ENCODE measurements at regions not wholly inside any gene's neighbourhood (a gene's known extent, or its start where the extent isn't known, plus 50 kb on each side); places are given as distances from the start of the nearest gene placed in this dataset.

DNA sequence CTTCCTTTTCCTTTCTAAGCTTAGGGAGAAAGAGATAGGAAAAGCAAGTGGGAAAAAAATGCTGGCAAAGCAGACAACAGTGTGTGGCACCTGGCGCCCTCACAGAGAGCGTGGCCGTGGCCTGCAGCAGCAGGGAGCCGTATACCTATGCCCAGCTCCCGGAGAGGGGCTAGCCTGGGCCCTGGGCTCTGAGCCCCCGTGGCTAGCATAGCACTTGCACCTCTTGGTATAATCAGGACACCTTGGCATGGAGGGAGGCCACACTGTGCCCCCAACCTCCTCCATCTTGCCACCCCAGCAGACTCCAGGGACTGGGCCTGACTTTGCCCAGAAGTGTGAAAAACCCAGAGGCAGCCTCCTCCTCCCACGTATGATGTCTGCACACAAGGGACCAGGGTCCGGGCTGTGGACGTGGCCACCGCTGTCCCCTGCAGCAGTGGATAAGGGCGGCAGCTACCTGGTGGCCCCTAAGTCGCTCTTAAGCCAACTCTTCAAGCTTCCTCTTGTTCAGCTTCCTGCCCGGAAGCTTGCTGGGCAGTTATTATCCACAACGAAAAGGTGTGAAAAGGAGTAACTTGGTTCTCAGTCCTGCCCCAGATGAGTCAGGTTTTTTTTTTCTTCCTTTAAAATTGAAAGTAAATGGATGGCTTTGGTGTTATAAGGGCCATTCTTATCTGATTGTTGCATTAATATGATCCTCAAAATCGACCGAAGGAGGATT, 249.1 kb upstream of the PITRM1 start:
- peak; percentile 32 for DNase-seq

DNA sequence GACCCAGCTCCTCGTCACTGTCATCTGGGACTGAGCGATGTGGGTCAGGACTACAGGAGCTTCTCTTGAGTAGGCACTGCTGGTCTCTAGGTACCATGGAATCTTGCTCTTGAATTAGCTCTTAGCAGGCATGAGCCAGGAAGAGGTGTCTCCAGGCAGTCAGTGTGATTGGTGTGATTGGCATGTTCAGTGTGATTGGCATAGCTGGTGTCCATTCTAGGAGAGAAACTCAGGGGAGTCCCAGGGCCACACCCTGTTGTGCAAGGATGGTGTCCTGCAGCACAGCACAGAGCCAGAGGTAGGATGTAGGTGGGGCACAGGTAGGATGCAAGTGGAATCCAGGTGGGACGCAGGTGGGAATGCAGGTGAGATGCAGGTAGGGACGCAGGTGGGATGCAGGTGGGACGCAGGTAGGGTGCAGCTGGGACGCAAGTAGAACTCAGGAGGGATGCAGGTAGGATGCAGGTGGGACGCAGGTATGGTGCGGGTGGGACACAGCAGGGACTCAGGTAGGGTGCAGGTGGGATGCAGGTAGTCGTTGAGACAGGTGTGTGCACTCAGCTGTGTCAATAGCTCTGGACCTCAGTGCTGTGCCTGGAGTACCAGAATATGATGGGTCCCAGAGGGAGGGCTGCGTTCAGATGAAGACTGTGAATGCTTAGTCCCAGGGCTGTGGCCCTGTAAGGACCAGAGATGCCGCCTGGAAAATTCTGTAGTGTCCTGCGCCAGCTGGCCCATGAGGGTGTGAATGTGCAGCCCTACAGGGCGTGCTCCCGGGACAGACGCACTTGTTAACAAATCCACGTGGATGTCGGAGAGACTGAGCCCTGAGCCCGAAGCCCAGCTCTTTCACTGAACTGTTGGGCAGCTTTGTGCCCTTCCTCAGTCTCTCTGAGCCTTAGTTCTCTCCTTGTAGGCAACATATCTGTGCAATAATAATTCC, 248.2 kb upstream of the PITRM1 start:
- DNase-seq, result no peak

DNA sequence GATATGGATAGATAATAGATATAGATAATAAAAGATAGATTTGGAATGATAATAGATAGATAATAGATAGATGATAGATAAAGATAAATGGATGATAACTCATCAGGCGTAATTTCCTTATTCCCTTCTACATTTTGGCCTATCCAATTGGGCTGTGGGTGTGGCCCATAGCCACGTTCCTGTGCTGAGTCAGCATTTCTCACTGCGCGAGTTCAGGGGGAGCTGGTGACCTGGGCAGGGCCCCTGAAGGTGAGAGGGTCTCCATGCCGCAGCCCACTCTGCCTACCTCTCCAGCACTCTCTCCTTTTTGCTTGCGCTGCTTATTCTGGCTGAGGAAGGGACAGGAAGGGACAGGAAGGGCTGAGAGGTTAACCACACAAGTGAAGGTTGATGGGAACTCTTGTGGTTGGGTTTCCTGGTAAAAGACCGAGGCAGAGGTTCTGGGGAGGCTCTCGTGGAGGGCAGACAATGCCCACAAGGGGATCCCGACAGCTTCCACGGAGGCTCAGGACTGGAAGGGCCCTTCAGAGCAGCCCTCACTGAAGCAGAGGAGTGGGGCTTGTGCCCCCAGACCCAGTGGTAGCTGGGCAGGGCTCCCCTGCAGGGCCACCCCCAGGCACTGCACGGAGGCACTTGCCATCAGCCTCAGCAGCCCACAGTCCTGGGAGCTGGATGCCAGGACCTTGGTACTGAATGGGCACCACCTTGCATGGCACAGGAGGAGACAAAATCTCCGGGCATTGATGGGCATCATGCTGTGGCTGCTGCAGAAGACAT, 247.3 kb upstream of the PITRM1 start:
- DNase-seq, result peak; percentile 10

DNA sequence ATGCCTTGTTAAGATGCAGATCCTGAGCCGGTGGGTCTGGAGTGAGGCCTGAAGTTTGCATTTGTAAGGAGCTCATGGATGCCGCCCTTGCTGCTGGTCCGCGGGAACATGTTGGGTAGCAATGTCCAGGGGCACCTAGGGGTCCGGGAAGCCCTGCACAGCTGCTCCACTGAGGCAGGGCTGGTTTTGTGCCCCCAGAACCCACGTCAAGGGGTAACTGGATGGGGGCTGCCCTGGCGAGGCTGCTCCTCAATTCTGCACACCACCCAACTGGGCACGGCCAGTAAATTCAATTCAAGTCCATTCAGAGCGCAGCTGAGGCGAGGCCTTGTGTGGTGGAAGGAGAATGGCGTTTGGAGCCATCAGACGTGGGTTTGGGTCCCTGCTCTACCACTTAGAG, 246.3 kb upstream of the PITRM1 start:
- DNase-seq, result no peak

DNA sequence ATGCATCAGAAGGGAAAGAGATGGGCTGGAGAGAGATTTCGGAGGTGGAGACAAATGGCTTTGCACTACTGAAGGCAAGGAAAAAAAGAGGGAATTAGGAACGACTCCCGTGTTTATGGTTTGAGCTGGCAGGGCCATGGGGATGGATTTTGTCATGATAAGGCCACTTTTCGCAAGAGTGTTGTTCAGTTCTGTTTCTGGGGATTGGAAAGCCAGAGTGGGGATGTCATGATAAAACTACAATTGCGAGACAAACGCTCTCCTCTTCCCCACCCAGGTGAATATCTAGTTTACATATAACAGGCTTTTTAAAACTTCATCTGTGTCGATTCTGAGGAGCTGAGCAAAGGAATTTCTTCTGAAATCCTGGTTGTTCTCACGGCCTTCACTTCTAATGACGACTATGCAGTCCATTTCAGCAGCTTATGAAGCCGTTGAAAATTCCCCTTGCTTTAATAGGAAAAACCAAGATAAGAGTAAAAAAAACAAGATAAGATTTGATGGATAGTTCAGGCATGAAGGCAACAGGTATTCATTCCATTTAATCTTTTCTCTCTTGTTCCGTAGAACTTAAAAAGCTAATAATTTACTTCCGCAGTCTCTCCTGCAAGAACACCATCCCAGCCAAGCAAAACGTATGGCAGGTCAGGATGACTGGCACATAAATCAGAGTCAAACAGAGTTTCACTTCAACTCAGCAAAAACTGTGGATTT, 245.6 kb upstream of the PITRM1 start:
- no peak for DNase-seq

DNA sequence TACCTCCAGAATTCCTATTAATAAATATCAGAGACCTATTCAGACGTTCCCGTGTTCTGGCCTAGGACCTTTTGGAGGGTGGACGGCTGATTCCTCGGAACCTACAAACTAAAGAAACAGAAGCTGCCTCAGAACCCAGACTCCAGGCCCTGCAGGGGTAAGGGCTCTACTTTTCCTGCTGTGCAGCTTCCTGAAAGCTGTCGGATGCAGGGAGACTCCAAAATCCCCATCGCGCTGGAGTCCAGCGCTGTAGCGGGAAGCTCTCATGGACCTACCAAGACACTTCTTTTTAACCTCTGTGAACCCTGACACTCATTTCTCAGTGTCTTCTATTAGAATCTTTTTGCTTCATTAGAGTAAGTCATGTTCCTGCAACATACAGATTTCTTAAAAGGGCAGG, 244.5 kb upstream of the PITRM1 start:
- no peak for DNase-seq

DNA sequence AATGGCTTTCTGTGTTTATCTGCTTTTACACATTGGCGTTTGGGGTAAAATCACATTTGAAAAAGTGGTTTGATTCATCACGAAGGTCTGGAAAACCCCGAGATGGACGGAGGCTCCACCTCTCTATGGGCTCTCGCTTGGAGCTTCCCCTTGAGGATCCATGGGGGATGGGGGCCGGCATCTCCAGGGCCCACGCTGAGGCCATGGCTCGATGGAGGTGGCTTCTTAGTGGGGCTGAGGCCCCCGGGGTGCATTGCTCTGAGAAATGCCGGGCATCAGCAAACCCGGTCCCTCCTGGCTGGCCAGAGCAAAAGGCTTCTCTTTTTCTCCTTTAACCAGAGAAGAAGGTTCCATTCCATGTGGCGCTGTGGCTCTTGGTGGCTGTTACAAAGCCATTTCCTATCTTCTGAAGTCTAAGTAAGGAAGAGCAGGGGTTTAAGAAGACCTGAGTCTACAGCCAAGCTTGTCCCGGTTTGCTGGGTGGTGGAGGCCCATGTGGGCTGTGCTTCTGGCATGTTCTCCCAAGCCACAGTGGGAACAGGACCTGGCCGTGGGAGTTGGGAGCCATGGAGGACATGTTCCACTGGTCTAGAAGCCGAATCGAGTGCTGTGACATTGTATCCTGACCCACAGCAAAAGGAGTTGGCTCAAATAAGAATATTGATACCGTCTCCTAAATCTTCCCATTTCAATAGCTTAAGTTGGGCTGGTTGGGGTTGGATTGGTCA, 243.5 kb upstream of the PITRM1 start:
- DNase-seq, result no peak

DNA sequence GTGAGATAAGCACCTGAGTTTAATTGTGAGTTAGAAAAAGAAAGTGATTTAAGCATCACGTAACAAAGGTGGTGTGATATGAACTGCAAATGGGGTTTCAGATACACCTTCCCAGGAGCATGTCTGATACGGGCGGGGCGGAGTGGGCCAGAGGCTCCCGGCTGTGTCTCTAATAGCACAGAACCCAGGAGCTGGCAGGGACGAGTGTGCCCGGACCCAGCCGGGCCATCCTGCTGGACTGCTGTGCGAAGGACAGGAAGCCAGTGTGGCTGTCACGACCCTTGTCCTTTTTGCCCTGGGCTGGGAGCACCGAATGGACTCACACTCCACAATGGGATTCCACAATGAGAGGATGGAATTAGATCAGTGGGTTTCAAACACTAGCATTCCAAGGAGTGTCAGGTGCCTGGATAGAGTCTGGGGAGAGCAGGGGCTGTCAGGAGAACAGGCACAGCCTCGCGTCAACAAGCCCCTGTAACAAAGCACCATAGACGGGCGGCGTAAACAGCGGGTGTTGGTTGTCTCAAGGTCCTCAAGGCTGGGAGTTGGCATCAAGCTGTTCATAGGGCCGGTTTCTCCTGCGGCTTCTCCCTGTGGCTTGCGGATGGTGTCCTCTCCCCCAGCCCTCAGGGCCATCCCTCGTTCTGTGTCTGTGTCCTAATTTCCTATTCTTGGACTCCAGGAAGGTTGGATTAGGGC, 242.6 kb upstream of the PITRM1 start:
- DNase-seq, result no peak

DNA sequence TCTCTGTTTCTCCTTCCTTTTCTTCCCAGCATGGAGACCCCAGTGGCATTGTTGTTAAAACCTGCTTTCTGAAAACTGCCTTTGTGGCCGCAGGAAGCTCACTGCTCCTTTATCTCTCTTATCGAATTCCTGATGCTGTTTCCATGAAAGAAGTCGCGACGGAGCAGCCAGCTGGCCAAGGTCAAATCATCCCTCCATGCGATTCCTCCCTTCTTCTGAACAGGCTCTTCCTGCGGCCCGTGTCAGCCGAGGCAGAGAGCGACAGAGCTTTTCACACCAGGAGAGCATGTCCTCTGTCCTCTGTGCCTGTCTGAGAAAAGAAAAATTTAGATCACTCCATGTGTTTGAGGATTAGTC, 242.1 kb upstream of the PITRM1 start:
- no peak for DNase-seq

DNA sequence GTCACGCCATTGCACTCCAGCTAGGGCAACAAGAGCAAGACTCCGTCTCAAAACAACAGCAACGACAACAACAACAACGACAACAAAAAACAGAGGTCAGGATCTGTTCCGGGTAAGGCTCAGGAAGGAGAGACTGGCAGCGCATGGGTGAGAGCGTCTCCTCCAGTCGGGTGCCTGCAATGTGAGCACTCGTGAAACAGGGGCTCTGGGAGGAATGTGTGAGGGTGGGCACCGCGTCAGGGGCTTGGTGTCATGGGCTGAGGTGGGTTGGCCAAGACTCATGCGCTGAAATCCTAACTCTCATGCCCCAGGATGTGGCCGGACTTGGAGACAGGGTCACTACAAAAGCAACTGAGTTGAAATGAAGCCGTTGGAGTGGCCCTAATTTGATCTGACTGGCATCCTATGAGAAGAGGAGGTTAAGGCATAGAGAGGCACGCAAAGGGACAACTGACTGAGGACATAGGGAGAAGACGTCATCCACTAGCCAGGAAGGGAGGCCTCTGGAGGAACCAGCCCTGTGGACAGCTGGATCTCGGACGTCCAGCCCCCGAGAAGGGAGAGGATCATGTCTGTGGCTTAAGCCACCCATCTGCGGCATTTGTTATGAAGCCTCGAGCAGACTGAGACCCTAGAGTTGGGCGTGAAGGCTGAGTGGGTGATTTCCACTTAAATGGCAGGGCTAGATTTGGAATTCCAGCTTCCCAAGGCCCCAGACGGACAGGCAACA, 241.5 kb upstream of the PITRM1 start:
- no peak for DNase-seq

DNA sequence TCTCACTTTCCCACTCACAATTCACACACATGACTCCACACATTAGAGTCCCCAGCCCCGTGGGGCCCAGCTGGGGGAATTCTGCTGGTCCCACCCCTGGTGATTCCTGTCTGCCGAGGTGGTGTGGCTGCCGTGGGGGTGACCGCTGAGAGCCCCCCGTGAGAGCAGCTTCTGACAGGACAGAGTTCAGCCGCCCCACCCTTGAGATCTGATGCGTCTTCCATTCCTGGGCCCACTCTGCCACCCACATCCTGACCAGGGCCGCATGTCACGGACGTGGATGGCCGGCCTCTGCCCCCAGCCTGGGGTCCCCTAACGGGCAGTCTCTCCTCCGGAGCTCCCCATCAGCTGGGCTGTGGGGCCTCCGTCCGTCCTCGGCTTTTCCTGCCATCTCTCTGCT, 240.1 kb upstream of the PITRM1 start:
- no peak for DNase-seq

DNA sequence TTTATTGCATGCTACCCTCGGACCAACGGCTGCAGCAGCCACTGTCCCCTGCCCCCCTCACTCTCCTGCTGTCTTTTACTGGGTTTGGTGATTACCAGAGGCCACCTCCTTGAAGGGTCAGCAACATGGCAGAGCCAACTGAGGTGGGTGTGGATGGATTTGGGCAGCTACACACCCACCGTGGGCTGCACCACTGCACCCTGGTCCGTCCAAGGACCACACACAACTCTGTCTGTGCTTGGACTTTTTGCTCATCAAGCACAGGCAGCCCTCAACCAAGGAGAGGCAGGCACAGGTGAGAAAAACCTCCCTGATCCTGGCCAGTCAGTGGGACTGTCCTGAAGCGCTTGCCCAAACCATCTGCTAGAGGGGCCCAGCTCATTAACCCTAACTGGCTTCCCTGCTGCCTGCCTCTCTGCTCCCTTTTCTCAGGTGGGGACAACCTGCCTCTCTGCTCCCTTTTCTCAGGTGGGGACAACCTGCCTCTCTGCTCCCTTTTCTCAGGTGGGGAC, 239.5 kb upstream of the PITRM1 start:
- DNase-seq, result no peak

DNA sequence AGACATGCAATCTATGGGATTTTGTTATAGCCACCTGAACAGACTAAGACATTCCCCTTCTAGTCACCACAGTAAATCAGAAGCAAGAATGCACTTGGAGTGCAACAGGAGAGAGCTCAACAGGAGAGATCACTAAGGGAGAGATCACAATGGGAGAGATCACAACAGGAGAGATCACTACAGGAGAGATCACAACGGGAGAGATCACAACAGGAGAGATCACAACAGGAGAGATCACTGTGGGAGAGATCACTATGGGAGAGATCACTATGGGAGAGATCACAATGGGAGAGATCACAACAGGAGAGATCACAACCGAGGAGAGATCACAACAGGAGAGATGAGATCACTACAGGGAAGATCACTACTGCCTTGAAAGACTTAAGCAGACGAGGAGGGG, 238.5 kb upstream of the PITRM1 start:
- DNase-seq, result no peak

DNA sequence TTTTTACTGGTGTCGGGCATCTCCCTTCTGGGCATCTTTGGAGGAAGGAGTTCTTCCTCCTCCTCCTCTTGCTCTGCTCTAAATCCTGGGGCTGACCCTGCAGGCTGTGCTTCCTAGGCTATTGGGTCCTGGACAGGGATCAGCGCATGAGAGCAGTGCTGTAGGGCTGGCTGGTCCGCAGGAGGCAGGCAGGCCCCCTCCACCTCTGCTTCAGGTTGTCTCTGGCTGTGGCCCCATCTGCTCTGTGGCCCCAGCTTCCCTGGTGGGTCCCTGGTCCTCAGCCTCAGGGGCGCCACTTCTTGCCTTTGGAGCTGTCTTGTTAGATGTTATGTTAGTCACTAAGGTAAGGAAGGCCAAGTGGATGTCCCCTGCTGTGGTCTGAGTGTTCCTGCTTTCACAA, 237.3 kb upstream of the PITRM1 start:
- no peak for DNase-seq

DNA sequence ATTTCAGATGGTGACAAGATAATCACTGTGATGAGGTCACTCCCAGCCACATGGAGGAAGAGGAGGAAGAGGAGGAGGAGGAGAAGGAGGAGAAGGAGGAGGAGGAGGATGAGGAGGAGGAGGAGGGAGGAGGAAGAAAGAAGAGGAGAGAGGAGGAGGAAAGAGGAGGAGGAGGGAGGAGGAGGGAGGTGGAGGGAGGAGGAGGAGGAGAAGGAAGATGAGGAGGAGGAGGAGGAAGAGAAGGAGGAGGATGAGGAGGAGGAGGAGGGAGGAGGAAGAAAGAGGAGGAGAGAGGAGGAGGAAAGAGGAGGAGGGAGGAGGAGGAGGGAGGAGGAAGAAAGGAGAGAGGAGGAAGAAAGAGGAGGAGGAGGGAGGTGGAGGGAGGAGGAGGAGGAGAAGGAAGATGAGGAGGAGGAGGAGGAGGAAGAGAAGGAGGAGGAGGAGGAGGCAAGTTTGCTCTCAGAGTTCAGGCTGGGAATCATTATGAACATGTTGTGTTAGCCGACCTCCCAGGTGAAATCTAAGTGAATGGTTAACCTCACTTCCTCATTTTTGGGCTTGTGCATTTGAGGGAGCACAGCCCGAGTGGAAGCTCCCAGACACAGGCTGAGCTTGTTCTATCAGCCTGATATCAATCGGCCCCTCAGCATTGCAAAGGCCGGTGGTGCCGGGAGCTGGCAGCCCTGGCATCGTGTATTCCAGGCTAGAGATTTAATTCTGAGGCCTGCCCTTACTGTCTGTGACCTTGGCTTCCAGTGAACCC, 236.2 kb upstream of the PITRM1 start:
- no peak for DNase-seq

DNA sequence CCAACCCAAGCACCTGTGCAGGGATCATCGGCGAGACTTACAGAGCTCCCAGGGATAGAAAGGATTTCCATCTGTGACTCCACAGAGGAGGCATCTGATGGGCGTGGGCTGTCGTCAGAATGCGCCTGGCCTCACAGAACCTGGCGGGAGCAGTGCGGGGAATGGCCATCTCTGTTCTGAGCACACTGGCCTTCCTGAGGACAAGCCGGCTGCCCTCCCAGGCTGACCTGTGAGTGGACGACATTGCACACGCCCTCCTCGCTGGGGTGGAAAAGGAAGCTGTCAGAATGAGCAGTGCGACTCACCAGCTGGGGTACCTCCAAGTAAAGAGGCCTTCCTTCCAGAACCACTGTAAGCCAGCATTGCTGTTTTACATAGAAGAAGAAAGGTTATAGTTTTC, 234.6 kb upstream of the PITRM1 start:
- DNase-seq, result no peak

DNA sequence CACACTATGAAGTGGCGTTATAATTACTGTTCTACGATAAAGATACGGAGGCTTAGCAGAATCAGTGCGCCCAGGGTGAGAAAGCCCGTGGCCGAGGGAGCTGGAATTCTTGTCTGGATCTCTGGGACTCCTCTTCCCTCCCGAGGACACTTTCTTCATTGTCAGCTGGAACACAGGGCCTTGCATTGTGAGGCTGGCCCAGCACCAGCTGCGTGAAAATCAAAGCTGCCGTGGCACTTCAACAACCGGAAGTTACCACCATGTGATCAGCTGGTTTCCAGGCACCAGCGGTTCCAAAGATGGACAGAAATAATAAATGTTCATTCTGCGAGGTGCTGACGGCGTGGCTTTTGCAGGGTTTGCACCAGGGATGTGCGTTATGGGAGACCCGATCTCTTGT, 234.0 kb upstream of the PITRM1 start:
- no peak for DNase-seq

DNA sequence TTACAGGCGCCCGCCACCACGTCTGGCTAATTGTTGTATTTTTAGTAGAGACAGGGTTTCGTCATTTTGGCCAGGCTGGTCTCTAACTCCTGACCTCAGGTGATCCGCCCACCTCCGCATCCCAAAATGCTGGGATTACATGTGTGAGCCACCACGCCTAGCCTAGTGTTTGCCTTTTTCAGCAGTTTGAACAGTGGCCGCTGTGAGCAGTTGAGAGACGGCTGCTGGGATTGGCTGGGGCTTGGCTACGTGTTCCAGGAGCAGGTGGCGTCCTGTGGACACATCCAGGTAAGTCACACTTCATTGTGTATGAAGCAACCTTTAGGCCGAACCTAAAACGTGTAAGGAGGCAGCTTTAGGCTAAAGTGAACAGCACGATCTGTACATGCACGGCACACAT, 231.8 kb upstream of the PITRM1 start:
- no peak for DNase-seq

DNA sequence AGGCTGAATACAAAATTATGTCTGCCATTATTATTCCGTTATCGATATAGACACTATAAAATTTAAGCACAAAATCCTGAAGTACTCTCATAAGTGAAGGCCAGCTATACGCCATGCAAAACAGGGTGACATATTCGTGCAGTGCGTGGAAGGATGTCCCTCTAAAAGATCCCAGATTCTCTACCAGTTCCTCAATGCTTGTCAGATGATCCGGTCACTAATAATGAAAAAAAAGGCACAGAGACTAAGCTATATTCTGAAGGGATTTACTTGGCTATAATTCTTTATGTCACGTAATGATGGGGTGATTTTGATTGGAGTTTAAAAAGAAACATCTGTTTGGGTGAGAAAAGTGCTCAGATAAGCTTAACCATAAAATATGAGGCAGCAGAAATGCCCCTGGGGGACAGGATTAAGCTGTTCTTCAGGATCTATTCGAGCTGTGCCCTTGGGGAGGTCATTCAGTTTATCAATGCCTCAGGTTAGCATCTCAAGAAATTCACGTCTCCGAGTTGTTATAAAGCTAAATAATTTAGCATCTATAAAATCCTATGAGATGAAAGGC, 229.7 kb upstream of the PITRM1 start:
- no peak for DNase-seq
